HCT116 (cell line): ENCODE measurements at regions not wholly inside any gene's neighbourhood (a gene's known extent, or its start where the extent isn't known, plus 50 kb on each side); places are given as distances from the start of the nearest gene placed in this dataset.

ENCODE experiments used
- ATAC-seq: fragments of 200-7000 bp; cut with Tn5 transposase; 2 replicates; pipeline ENCODE4 v1.9.1; 2020; ENCODE audit warnings: mild to moderate bottlenecking, moderate library complexity
- BruUV-seq: library from RNA; stranded (reverse); fragments of 400-500 nt; replicated peaks from 2 replicates; lab custom pipeline; 2021; lab: Mats Ljungman, UMichigan
- CTCF ChIA-PET: fragments of 300-600 bp; sonication (Branson Sonifier 250); formaldehyde crosslinking; loops from one replicate; lab custom pipeline; 2021; ENCODE audit warnings: antibody characterized with exemption; lab: Charles Lee
- POLR2A ChIA-PET: fragments of 300-600, 350-600 bp; sonication (Branson Sonifier 250); formaldehyde crosslinking; loops from one replicate; lab custom pipeline; 2021; ENCODE audit warnings: antibody characterized with exemption; lab: Charles Lee
- RAD21 ChIA-PET, 2 experiments: fragments of 300-600 bp; sonication (Branson Sonifier 250); formaldehyde crosslinking; loops; one replicate each; lab custom pipeline; 2023; ENCODE audit warnings: low total read pairs in 2 of 2; ENCODE audit not compliant: uncharacterized antibody in 2 of 2, unreplicated experiment in 2 of 2, low non-redundant PET in 1 of 2; lab: Charles Lee
- DNase-seq: peaks from one replicate; pipeline ENCODE4 v3.0.0-alpha.2; 2010; ENCODE audit warnings: low read depth, low spot score
- H2AFZ ChIP-seq: fragments of 200-600 bp; shearing (Covaris generic), sonication (generic); 2 replicates; pipeline ENCODE4 v1.6.1; 2017; ENCODE audit warnings: low read depth, mixed run types, mixed read lengths, antibody characterized with exemption, low read length; ENCODE audit not compliant: poor library complexity, severe bottlenecking
- H3K27ac ChIP-seq: 2 replicates; pipeline ENCODE4 v1.5.1; 2012; ENCODE audit warnings: low read depth, low read length
- H3K27me3 ChIP-seq: fragments of 200-600 bp; sonication (generic); 2 replicates; pipeline ENCODE4 v1.6.1; 2016; ENCODE audit warnings: mixed run types, low read length, mixed read lengths; ENCODE audit not compliant: insufficient read depth
- H3K36me3 ChIP-seq, 2 experiments: fragments of 200-500 bp in 1 of 2; fragments of 200-600 bp in 1 of 2; sonication (Bioruptor generic) in 1 of 2; sonication (generic) in 1 of 2; 2 replicates each; pipeline versions ENCODE4 v1.5.1 to v1.6.1; 2014 to 2016; ENCODE audit warnings: low read length in 2 of 2, inconsistent platforms in 1 of 2, mixed read lengths in 1 of 2, mixed run types in 1 of 2; ENCODE audit not compliant: insufficient read depth in 2 of 2, control insufficient read depth in 1 of 2
- H3K4me1 ChIP-seq, 2 experiments: fragments of 200-600 bp in 1 of 2; sonication (generic) in 1 of 2; 2 replicates each; pipeline versions ENCODE4 v1.5.1 to v1.6.1; 2012 to 2017; ENCODE audit warnings: low read length in 2 of 2, inconsistent platforms in 1 of 2, mild to moderate bottlenecking in 1 of 2, mixed read lengths in 1 of 2, mixed run types in 1 of 2, moderate library complexity in 1 of 2; ENCODE audit not compliant: insufficient read depth in 2 of 2, control insufficient read depth in 1 of 2
- H3K4me2 ChIP-seq: fragments of 200-600 bp; sonication (generic); 2 replicates; pipeline ENCODE4 v1.6.1; 2017; ENCODE audit warnings: mixed run types, low read length, mixed read lengths
- H3K4me3 ChIP-seq, 2 experiments: fragments of 200-600 bp in 1 of 2; sonication (generic) in 1 of 2; replicated peaks in 1 of 2; 2 replicates each; pipeline ENCODE4 v1.5.1; 2011 to 2016; ENCODE audit warnings: low read length in 2 of 2, control low read depth in 1 of 2, low read depth in 1 of 2, mild to moderate bottlenecking in 1 of 2, mixed read lengths in 1 of 2, mixed run types in 1 of 2
- H3K79me2 ChIP-seq: fragments of 200-600 bp; sonication (generic); 2 replicates; pipeline ENCODE4 v1.6.1; 2017; ENCODE audit warnings: mild to moderate bottlenecking, mixed run types, low read length, moderate library complexity, mixed read lengths; ENCODE audit not compliant: insufficient read depth
- H3K9ac ChIP-seq: fragments of 200-600 bp; sonication (generic); 2 replicates; pipeline ENCODE4 v1.6.1; 2016; ENCODE audit warnings: low read length, mixed read lengths
- H3K9me2 ChIP-seq: fragments of 200-600 bp; sonication (generic), shearing (Covaris generic); 2 replicates; pipeline ENCODE4 v1.6.1; 2017; ENCODE audit warnings: mixed run types, mild to moderate bottlenecking, moderate library complexity; ENCODE audit not compliant: insufficient read depth
- H3K9me3 ChIP-seq, 2 experiments: fragments of 200-500 bp in 1 of 2; fragments of 200-600 bp in 1 of 2; sonication (Bioruptor generic) in 1 of 2; sonication (generic) in 1 of 2; 2 replicates each; pipeline ENCODE4 v1.6.1; 2014 to 2017; ENCODE audit warnings: low read length in 2 of 2, mixed read lengths in 2 of 2, inconsistent platforms in 1 of 2, low read depth in 1 of 2, mild to moderate bottlenecking in 1 of 2, mixed run types in 1 of 2, moderate library complexity in 1 of 2; ENCODE audit not compliant: control insufficient read depth in 1 of 2, insufficient read depth in 1 of 2
- H4K20me1 ChIP-seq: fragments of 200-600 bp; sonication (generic), shearing (Covaris generic); 2 replicates; pipeline ENCODE4 v1.6.1; 2017; ENCODE audit warnings: mixed run types, mild to moderate bottlenecking, moderate library complexity; ENCODE audit not compliant: insufficient read depth
- CBX3 ChIP-seq: IDR thresholded peaks from 2 replicates; pipeline ENCODE4 v1.6.1; 2012; ENCODE audit warnings: low read depth
- ELF1 ChIP-seq: IDR thresholded peaks from 2 replicates; pipeline ENCODE4 v1.6.1; 2012; ENCODE audit warnings: low read depth, borderline replicate concordance
- SP1 ChIP-seq: IDR thresholded peaks from 2 replicates; pipeline ENCODE4 v1.6.1; 2012; ENCODE audit warnings: low read depth
- TCF7L2 ChIP-seq: IDR thresholded peaks from 2 replicates; pipeline ENCODE4 v1.7.0; 2011; ENCODE audit warnings: borderline replicate concordance, inconsistent platforms; ENCODE audit not compliant: insufficient read depth, insufficient read length; ENCODE audit errors: extremely low read depth
- YY1 ChIP-seq: IDR thresholded peaks from 2 replicates; pipeline ENCODE4 v1.6.1; 2011; ENCODE audit warnings: low read length, low read depth, moderate library complexity, mild to moderate bottlenecking; ENCODE audit not compliant: insufficient replicate concordance; ENCODE audit errors: extremely low read depth
- ZFX ChIP-seq: fragments of 450-650 bp; IDR thresholded peaks from 2 replicates; pipeline ENCODE4 v1.6.1; 2017
- ZNF274 ChIP-seq: fragments of 200-500 bp; sonication (Bioruptor generic); IDR thresholded peaks from 2 replicates; pipeline ENCODE4 v1.6.1; 2014; ENCODE audit warnings: mild to moderate bottlenecking, low read depth, low read length, inconsistent platforms
- intact Hi-C: fragments of 100-400 bp; cut with micrococcal nuclease; formaldehyde crosslinking; loops from 2 replicates; pipeline ENCODE4 v1.10.0; 2022
- TF ChIP-seq, protein P1 (sequence below): IDR thresholded peaks from 2 replicates; pipeline ENCODE4 v1.6.1; 2011; ENCODE audit warnings: mild to moderate bottlenecking, low read length, moderate library complexity; ENCODE audit not compliant: insufficient replicate concordance; ENCODE audit errors: extremely low read depth

DNA sequence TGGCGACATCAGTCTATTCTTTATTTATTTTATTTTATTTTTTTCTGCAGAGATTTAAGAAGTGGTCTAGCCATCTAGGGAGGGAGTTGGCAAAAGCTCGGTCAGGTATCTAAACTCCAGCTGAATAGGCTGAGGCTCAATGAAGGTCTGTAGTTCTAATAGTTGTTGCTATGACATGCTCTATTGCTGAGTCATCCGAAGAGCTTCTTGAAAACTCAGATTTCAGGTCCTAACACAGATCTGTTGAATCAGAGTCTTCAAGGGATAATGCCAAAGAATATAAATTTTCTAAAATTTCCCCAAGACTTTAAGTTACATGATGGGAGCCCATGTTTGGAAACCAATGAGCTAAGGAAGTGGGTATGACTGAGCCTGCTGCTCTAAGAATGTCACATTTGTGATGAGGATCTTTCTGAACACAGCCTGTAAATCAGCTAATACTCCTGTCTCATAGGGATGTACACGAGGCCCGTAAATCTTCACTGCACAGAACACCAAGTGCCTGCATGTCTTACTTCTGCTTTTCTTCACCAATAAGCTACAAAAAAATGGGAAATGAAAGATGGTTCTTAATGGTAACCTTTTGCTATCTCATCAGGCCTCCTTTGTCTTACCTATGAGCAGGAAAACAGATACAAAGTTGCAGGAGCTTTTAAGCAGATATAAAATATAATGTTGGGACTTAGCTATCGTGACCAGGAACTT, 901.4 kb upstream of the API5 start:
- TF ChIP-seq SP1 (no peak), ZFX (no peak), ZNF274 (no peak), ELF1 (no peak), YY1 (no peak), CBX3 (no peak), TCF7L2 (no peak)
- TF ChIP-seq, protein P1, sequence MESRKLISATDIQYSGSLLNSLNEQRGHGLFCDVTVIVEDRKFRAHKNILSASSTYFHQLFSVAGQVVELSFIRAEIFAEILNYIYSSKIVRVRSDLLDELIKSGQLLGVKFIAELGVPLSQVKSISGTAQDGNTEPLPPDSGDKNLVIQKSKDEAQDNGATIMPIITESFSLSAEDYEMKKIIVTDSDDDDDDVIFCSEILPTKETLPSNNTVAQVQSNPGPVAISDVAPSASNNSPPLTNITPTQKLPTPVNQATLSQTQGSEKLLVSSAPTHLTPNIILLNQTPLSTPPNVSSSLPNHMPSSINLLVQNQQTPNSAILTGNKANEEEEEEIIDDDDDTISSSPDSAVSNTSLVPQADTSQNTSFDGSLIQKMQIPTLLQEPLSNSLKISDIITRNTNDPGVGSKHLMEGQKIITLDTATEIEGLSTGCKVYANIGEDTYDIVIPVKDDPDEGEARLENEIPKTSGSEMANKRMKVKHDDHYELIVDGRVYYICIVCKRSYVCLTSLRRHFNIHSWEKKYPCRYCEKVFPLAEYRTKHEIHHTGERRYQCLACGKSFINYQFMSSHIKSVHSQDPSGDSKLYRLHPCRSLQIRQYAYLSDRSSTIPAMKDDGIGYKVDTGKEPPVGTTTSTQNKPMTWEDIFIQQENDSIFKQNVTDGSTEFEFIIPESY: no peak
- TF ChIP-seq, all 23 proteins: peak for 0
- CTCF ChIA-PET: no interaction called here
- Histone ChIP-seq H3K27ac (no peak overlapping the region), H3K36me3 (no peaks in the 10 kb centered on the region), H3K9me2 (no peaks in the 10 kb centered on the region), H3K9me3 (peaks cover 23 to 36% of the 10 kb centered on the region in 2 experiments; a peak in 2 of 4 replicates), H3K79me2 (no peaks in the 10 kb centered on the region), H2AFZ (no peak overlapping the region), H3K4me3 (no peak overlapping the region), H3K4me2 (no peak overlapping the region), H3K4me1 (no peaks in the 10 kb centered on the region), H3K27me3 (no peaks in the 10 kb centered on the region), H4K20me1 (no peaks in the 10 kb centered on the region), H3K9ac (no peak overlapping the region)
- no TSS peak for BruUV-seq
- RAD21 ChIA-PET: no interaction called here
- intact Hi-C loops: no loop called here
- DNase-seq (no peak), ATAC-seq (no peak)
- POLR2A ChIA-PET: no interaction called here
